SK-N-SH (cell line): ENCODE measurements at regions not wholly inside any gene's neighbourhood (a gene's known extent, or its start where the extent isn't known, plus 50 kb on each side); places are given as distances from the start of the nearest gene placed in this dataset.
A peak's percentile ranks its signal among the peaks of the same experiment; 100 is the strongest.

ENCODE experiments used
- CTCF ChIA-PET: fragments of 300-600, 350-600 bp; formaldehyde crosslinking; extraction: SDS; loops from one replicate; lab custom pipeline; 2021; lab: Yijun Ruan, JAX
- POLR2A ChIA-PET: fragments of 350-600 bp; sonication (Branson Sonifier 250); formaldehyde crosslinking; extraction: SDS; loops from one replicate; lab custom pipeline; 2020; ENCODE audit warnings: antibody characterized with exemption, inconsistent platforms; lab: Yijun Ruan, JAX
- DNase-seq: peaks from one replicate; pipeline ENCODE4 v3.0.0; 2012
- H2AFZ ChIP-seq: fragments of 200-600 bp; sonication (generic); 2 replicates; pipeline ENCODE4 v1.8.1; 2016; ENCODE audit warnings: antibody characterized with exemption, mild to moderate bottlenecking, low read depth
- H3F3A ChIP-seq: fragments of 200-600 bp; sonication (generic); replicated peaks from 2 replicates; pipeline ENCODE3; 2016; ENCODE audit warnings: antibody characterized with exemption, mild to moderate bottlenecking; ENCODE audit not compliant: insufficient read depth
- H3K27ac ChIP-seq, 2 experiments: fragments of 200-500 bp in 1 of 2; fragments of 200-600 bp in 1 of 2; sonication (Bioruptor generic) in 1 of 2; sonication (generic), shearing (Covaris generic) in 1 of 2; 2 replicates each; pipeline versions ENCODE4 v1.5.1 to v1.6.1; 2014 to 2016; ENCODE audit warnings: low read depth in 2 of 2, inconsistent platforms in 1 of 2, low read length in 1 of 2, mild to moderate bottlenecking in 1 of 2, mixed read lengths in 1 of 2
- H3K27me3 ChIP-seq: fragments of 200-600 bp; sonication (generic), shearing (Covaris generic); 2 replicates; pipeline ENCODE4 v1.6.1; 2016; ENCODE audit warnings: mixed run types; ENCODE audit not compliant: insufficient read depth
- H3K36me3 ChIP-seq, 2 experiments: fragments of 200-500 bp in 1 of 2; fragments of 200-600 bp in 1 of 2; sonication (Bioruptor generic) in 1 of 2; sonication (generic) in 1 of 2; replicated peaks in 1 of 2; 2 replicates each; pipeline versions ENCODE3 to v1.5.1; 2014 to 2016; ENCODE audit warnings: low read length in 1 of 2, mild to moderate bottlenecking in 1 of 2; ENCODE audit not compliant: insufficient read depth in 2 of 2, control insufficient read depth in 1 of 2
- H3K4me1 ChIP-seq, 2 experiments: fragments of 200-500 bp in 1 of 2; fragments of 200-600 bp in 1 of 2; sonication (Bioruptor generic) in 1 of 2; sonication (generic), shearing (Covaris generic) in 1 of 2; 2 replicates each; pipeline versions ENCODE4 v1.5.1 to v1.6.1; 2014 to 2016; ENCODE audit warnings: low read depth in 1 of 2, low read length in 1 of 2, mixed run types in 1 of 2; ENCODE audit not compliant: insufficient read depth in 2 of 2, control insufficient read depth in 1 of 2
- H3K4me2 ChIP-seq: fragments of 200-600 bp; sonication (generic), shearing (Covaris generic); 2 replicates; pipeline ENCODE4 v1.6.1; 2017; ENCODE audit warnings: mixed run types
- H3K4me3 ChIP-seq, 2 experiments: fragments of 200-500 bp in 1 of 2; fragments of 200-600 bp in 1 of 2; sonication (Bioruptor generic) in 1 of 2; sonication (generic), shearing (Covaris generic) in 1 of 2; 2 replicates each; pipeline versions ENCODE4 v1.5.1 to v1.8.1; 2014 to 2016; ENCODE audit warnings: low read depth in 2 of 2, inconsistent platforms in 1 of 2, low read length in 1 of 2, mild to moderate bottlenecking in 1 of 2, mixed read lengths in 1 of 2, moderate library complexity in 1 of 2
- H3K79me2 ChIP-seq: fragments of 200-600 bp; sonication (generic); 2 replicates; pipeline ENCODE4 v1.8.1; 2017; ENCODE audit warnings: mild to moderate bottlenecking; ENCODE audit not compliant: insufficient read depth
- H3K9ac ChIP-seq: fragments of 200-600 bp; sonication (generic); 2 replicates; pipeline ENCODE4 v1.6.1; 2017; ENCODE audit warnings: mixed run types
- H3K9me2 ChIP-seq: fragments of 200-600 bp; sonication (generic); 2 replicates; pipeline ENCODE4 v1.6.1; 2017; ENCODE audit warnings: mixed run types
- H3K9me3 ChIP-seq: fragments of 200-600 bp; sonication (generic); 2 replicates; pipeline ENCODE4 v1.6.1; 2017; ENCODE audit warnings: mixed run types, mild to moderate bottlenecking, moderate library complexity
- H4K20me1 ChIP-seq: fragments of 200-600 bp; sonication (generic); 2 replicates; pipeline ENCODE4 v1.6.1; 2017; ENCODE audit warnings: mild to moderate bottlenecking, mixed run types; ENCODE audit not compliant: insufficient read depth
- CHD2 ChIP-seq: fragments of 150-350 bp; IDR thresholded peaks from 2 replicates; pipeline ENCODE4 v1.6.1; 2018; ENCODE audit warnings: low read length; ENCODE audit not compliant: partially characterized antibody
- CTCF ChIP-seq: fragments of 200-600 bp; sonication (generic); IDR thresholded peaks from 2 replicates; pipeline ENCODE4 v1.6.1; 2017; ENCODE audit warnings: antibody characterized with exemption, mild to moderate bottlenecking, moderate library complexity
- EP300 ChIP-seq, 2 experiments: IDR thresholded peaks; 2 replicates each; pipeline versions ENCODE4 v1.4.0 to v1.6.1; 2012; ENCODE audit warnings: borderline replicate concordance in 1 of 2, low read depth in 1 of 2, low read length in 1 of 2
- FOSL2 ChIP-seq: IDR thresholded peaks from 2 replicates; pipeline ENCODE4 v1.4.0; 2012; ENCODE audit warnings: low read depth, mild to moderate bottlenecking, moderate library complexity, borderline replicate concordance
- GATA2 ChIP-seq: sonication (generic); formaldehyde crosslinking; IDR thresholded peaks from 2 replicates; pipeline ENCODE4 v1.5.0; 2020; ENCODE audit warnings: mild to moderate bottlenecking, missing genetic modification reagents
- MAX ChIP-seq: IDR thresholded peaks from 2 replicates; pipeline ENCODE4 v1.4.0; 2012; ENCODE audit warnings: low read depth
- MEF2A ChIP-seq: IDR thresholded peaks from 2 replicates; pipeline ENCODE4 v1.4.0; 2012; ENCODE audit warnings: low read depth, borderline replicate concordance
- NFIC ChIP-seq: IDR thresholded peaks from 2 replicates; pipeline ENCODE4 v1.4.0; 2012; ENCODE audit warnings: borderline replicate concordance
- NRF1 ChIP-seq: IDR thresholded peaks from 2 replicates; pipeline ENCODE4 v1.6.1; 2012; ENCODE audit warnings: low read depth, mild to moderate bottlenecking, low read length
- PBX3 ChIP-seq: IDR thresholded peaks from 2 replicates; pipeline ENCODE4; 2012
- RAD21 ChIP-seq: IDR thresholded peaks from 2 replicates; pipeline ENCODE4 v1.6.1; 2012; ENCODE audit warnings: mild to moderate bottlenecking, low read length
- RCOR1 ChIP-seq: fragments of 150-350 bp; IDR thresholded peaks from 2 replicates; pipeline ENCODE4 v1.6.1; 2017; ENCODE audit warnings: antibody characterized with exemption, low read length
- RXRA ChIP-seq: IDR thresholded peaks from 2 replicates; pipeline ENCODE4 v1.4.0; 2012; ENCODE audit warnings: low read depth, mild to moderate bottlenecking, borderline replicate concordance
- SMC3 ChIP-seq: IDR thresholded peaks from 2 replicates; pipeline ENCODE4 v1.6.1; 2012; ENCODE audit warnings: low read depth, low read length, improper control_type of control experiment
- TCF12 ChIP-seq: IDR thresholded peaks from 2 replicates; pipeline ENCODE4 v1.4.0; 2012
- USF1 ChIP-seq: IDR thresholded peaks from 2 replicates; pipeline ENCODE4 v1.4.0; 2012; ENCODE audit warnings: low read depth, borderline replicate concordance
- USF2 ChIP-seq: fragments of 150-350 bp; IDR thresholded peaks from 2 replicates; pipeline ENCODE4 v1.6.1; 2017; ENCODE audit warnings: antibody characterized with exemption, low read length, low read depth, borderline replicate concordance
- YY1 ChIP-seq: IDR thresholded peaks from 2 replicates; pipeline ENCODE4 v1.4.0; 2012; ENCODE audit warnings: low read depth, mild to moderate bottlenecking
- WGBS: methylation state at CpG from one replicate; pipeline ENCODE4 v1.1.6; 2017; ENCODE audit warnings: low lambda C conversion rate; 5-methylcytosine and 5-hydroxymethylcytosine counted together

GRCh38 chr1:60969971-60970509, 112.3 kb upstream of the NFIA start:
- peaks cover 2% of the 10 kb centered on the region for H3F3A ChIP-seq
- ChIA-PET POLR2A (no interaction called here), CTCF (interaction anchor here (0.6 to 4.0 kb wide), 33 partner anchors 10 to 999 kb away, joined by 3 to 18 read pairs (median 4); no protein-coding TSS in a partner anchor)
- peak overlapping the region; percentile 44 to 88 for H3K27ac ChIP-seq
- DNase-seq: peak; percentile 50
- H3K79me2 ChIP-seq: no peaks in the 10 kb centered on the region
- WGBS: 40% methylated on average over 9 of the region's 9 CpGs
- H3K9me2 ChIP-seq: no peaks in the 10 kb centered on the region
- no peaks in the 10 kb centered on the region for H3K36me3 ChIP-seq
- no peak overlapping the region for H3K9ac ChIP-seq
- H3K9me3 ChIP-seq: no peaks in the 10 kb centered on the region
- H3K4me3 ChIP-seq: no peak overlapping the region
- H3K4me1 ChIP-seq: peaks cover 17 to 28% of the 10 kb centered on the region in 2 experiments
- H3K4me2 ChIP-seq: no peak overlapping the region
- H3K27me3 ChIP-seq: no peaks in the 10 kb centered on the region
- TF ChIP-seq RAD21 (peak; percentile 86), MAX (no peak), YY1 (no peak), RCOR1 (0 out of 2 replicates have a peak, but pooled peaks have one; percentile 63), NRF1 (no peak), EP300 (IDR thresholded peaks at IDR 0.05; ENCODE audit: borderline replicate concordance in 1 of 2, low read depth in 1 of 2, low read length in 1 of 2) (peak in 1 of 2 experiments; percentile 53; a peak in 1 of 4 replicates), SMC3 (peak; percentile 66), GATA2 (CRISPR knock-in tag) (no peak), CTCF (peak; percentile 57)
- no peaks in the 10 kb centered on the region for H4K20me1 ChIP-seq
- no peak overlapping the region; the same call in 1 of the 2 replicates for H2AFZ ChIP-seq

GRCh38 chr1:60965280-60965854, 117.0 kb upstream of the NFIA start:
- H3K4me2 ChIP-seq: no peak overlapping the region
- WGBS: 50% methylated on average over 2 of the region's 2 CpGs
- CTCF ChIA-PET: interaction anchor here (0.7 kb wide), 1 partner anchor 489 kb away, joined by 3 read pairs; no protein-coding TSS in a partner anchor
- TF ChIP-seq RXRA: no peak
- no peak for TF ChIP-seq MEF2A
- TF ChIP-seq RAD21: no peak
- no peak for TF ChIP-seq NFIC
- TF ChIP-seq USF1: no peak
- TF ChIP-seq TCF12: no peak
- no peak for TF ChIP-seq CTCF
- TF ChIP-seq NRF1: no peak
- TF ChIP-seq SMC3: no peak
- TF ChIP-seq PBX3: no peak
- TF ChIP-seq CHD2: no peak
- no peak for TF ChIP-seq USF2
- TF ChIP-seq FOSL2: no peak

More at GRCh38 chr1:60965280-60965854, 117.0 kb upstream of the NFIA start:
- Histone ChIP-seq H4K20me1 (no peaks in the 10 kb centered on the region), H3K9me2 (no peaks in the 10 kb centered on the region), H3K4me1 (peaks cover 16 to 17% of the 10 kb centered on the region in 2 experiments; a peak in 3 of 4 replicates), H3K9ac (no peak overlapping the region), H2AFZ (no peak overlapping the region), H3K4me3 (no peak overlapping the region; a peak in 1 of 4 replicates), H3K27ac (no peak overlapping the region), H3K27me3 (no peaks in the 10 kb centered on the region), H3K79me2 (no peaks in the 10 kb centered on the region), H3K36me3 (peaks cover 0 to 4% of the 10 kb centered on the region in 2 experiments), H3K9me3 (no peaks in the 10 kb centered on the region), H3F3A (peaks cover 2% of the 10 kb centered on the region)
- POLR2A ChIA-PET: no interaction called here
- DNase-seq: no peak
